SU-DHL-6 (cell line): ENCODE measurements at regions not wholly inside any gene's neighbourhood (a gene's known extent, or its start where the extent isn't known, plus 50 kb on each side); places are given as distances from the start of the nearest gene placed in this dataset.
"Not testable (repeated sequence)": the region's sequence is repeated elsewhere in the genome, so short reads cannot be mapped to it uniquely, and the experiment has no call there.

Experiments
- H2AFZ ChIP-seq: fragments of 200-600 bp; sonication (generic); 2 replicates; pipeline ENCODE4 v1.6.1; 2014; ENCODE audit warnings: low read depth, mild to moderate bottlenecking, moderate library complexity, mixed read lengths, antibody characterized with exemption, low read length; ENCODE audit not compliant: severe bottlenecking
- H3F3A ChIP-seq: fragments of 200-600 bp; shearing (Covaris generic); 2 replicates; pipeline ENCODE4 v1.6.0; 2016; ENCODE audit warnings: antibody characterized with exemption, mild to moderate bottlenecking; ENCODE audit not compliant: insufficient read depth
- H3K27ac ChIP-seq: fragments of 200-600 bp; sonication (generic); 2 replicates; pipeline ENCODE4 v1.5.1; 2016; ENCODE audit warnings: low read depth, mild to moderate bottlenecking, low read length, moderate library complexity, mixed read lengths
- H3K27me3 ChIP-seq: fragments of 200-600 bp; sonication (generic), shearing (Covaris generic); 2 replicates; pipeline ENCODE4 v1.6.0; 2014; ENCODE audit warnings: mild to moderate bottlenecking, low read length
- H3K36me3 ChIP-seq: fragments of 200-600 bp; sonication (generic); 2 replicates; pipeline ENCODE4 v1.6.1; 2014; ENCODE audit warnings: mild to moderate bottlenecking, low read length, mixed read lengths
- H3K4me2 ChIP-seq: fragments of 300-600, 200-600 bp; shearing (Covaris generic), sonication (generic); 2 replicates; pipeline ENCODE4 v1.6.0; 2014; ENCODE audit warnings: low read length, low read depth, mild to moderate bottlenecking; ENCODE audit not compliant: poor library complexity, severe bottlenecking
- H3K4me3 ChIP-seq: fragments of 200-600 bp; sonication (generic); 2 replicates; pipeline ENCODE4 v1.5.1; 2014; ENCODE audit warnings: antibody characterized with exemption, low read length, mild to moderate bottlenecking, mixed read lengths; ENCODE audit not compliant: insufficient read depth, poor library complexity, severe bottlenecking
- H3K79me2 ChIP-seq: fragments of 200-600 bp; sonication (generic); 2 replicates; pipeline ENCODE4 v1.6.1; 2014; ENCODE audit warnings: mild to moderate bottlenecking, low read length, moderate library complexity; ENCODE audit not compliant: insufficient read depth
- H3K9ac ChIP-seq: fragments of 200-600 bp; sonication (generic); 2 replicates; pipeline ENCODE4 v1.7.0; 2014; ENCODE audit warnings: mild to moderate bottlenecking, low read length
- H3K9me2 ChIP-seq: fragments of 200-600 bp; sonication (generic); replicated peaks from 2 replicates; pipeline ENCODE4 v1.6.1; 2014; ENCODE audit warnings: low read length; ENCODE audit not compliant: insufficient read depth
- H3K9me3 ChIP-seq: fragments of 200-600 bp; sonication (generic); 2 replicates; pipeline ENCODE4 v1.6.1; 2014; ENCODE audit warnings: low read length, mixed read lengths; ENCODE audit not compliant: insufficient read depth
- H4K20me1 ChIP-seq: fragments of 200-600 bp; sonication (generic); 2 replicates; pipeline ENCODE4 v1.6.1; 2014; ENCODE audit warnings: low read depth, mild to moderate bottlenecking, antibody characterized with exemption, low read length, moderate library complexity, mixed read lengths
- CTCF ChIP-seq: fragments of 200-600 bp; sonication (generic); IDR thresholded peaks from one replicate; pipeline ENCODE4 v1.5.1; 2017; ENCODE audit warnings: antibody characterized with exemption, mild to moderate bottlenecking, low read length, moderate library complexity; ENCODE audit not compliant: insufficient read depth, poor library complexity, severe bottlenecking
- EZH2phosphoT487 ChIP-seq: fragments of 200-600 bp; sonication (generic), shearing (Covaris generic); conservative IDR thresholded peaks from 2 replicates; pipeline ENCODE4 v1.6.1; 2018; ENCODE audit warnings: mild to moderate bottlenecking, antibody characterized with exemption, low read length, moderate library complexity, mixed read lengths

GRCh38 chr14:105746124-105746514, 219.7 kb downstream of the TMEM121 start:
- Histone ChIP-seq H3K36me3 (no peaks in the 10 kb centered on the region), H3K4me2 (no peak overlapping the region), H3K79me2 (no peaks in the 10 kb centered on the region), H3K9me2 (no peaks in the 10 kb centered on the region), H3K9ac (no peak overlapping the region), H3K27ac (no peak overlapping the region), H2AFZ (no peak overlapping the region), H4K20me1 (no peaks in the 10 kb centered on the region), H3K4me3 (no peak overlapping the region), H3F3A (0 out of 2 replicates have a peak, but pooled peaks cover 3% of the 10 kb centered on the region), H3K27me3 (no peaks in the 10 kb centered on the region), H3K9me3 (no peaks in the 10 kb centered on the region)
- no peak for TF ChIP-seq CTCF
- no peak for TF ChIP-seq EZH2phosphoT487

- H3K9me2 ChIP-seq, H3K9ac ChIP-seq, H3K9me3 ChIP-seq, H3F3A ChIP-seq, H3K79me2 ChIP-seq, H3K36me3 ChIP-seq, H3K4me2 ChIP-seq, H3K4me3 ChIP-seq, H3K27me3 ChIP-seq, H2AFZ ChIP-seq, H4K20me1 ChIP-seq: not testable (repeated sequence)
- 0 out of 2 replicates have a peak overlapping the region, but pooled peaks have one; percentile 54 for H3K27ac ChIP-seq
Measured at GRCh38 chr14:105746800-105747502, 220.6 kb downstream of the TMEM121 start.

- H3K79me2 ChIP-seq, H3K9ac ChIP-seq, H3K4me3 ChIP-seq, H3K4me2 ChIP-seq, H3F3A ChIP-seq, H4K20me1 ChIP-seq, H3K9me3 ChIP-seq, H3K27me3 ChIP-seq, H3K9me2 ChIP-seq, H3K36me3 ChIP-seq, H2AFZ ChIP-seq: not testable (repeated sequence)
- 0 out of 2 replicates have a peak overlapping the region, but pooled peaks have one; percentile 54 for H3K27ac ChIP-seq
Measured at GRCh38 chr14:105747503-105748203, 221.3 kb downstream of the TMEM121 start.

- Histone ChIP-seq H3K27me3 (no peaks in the 10 kb centered on the region), H2AFZ (no peak overlapping the region), H3K4me2 (no peak overlapping the region), H3K27ac (no peak overlapping the region), H3K79me2 (no peaks in the 10 kb centered on the region), H3F3A (no peaks in the 10 kb centered on the region), H3K9me2 (no peaks in the 10 kb centered on the region), H3K36me3 (no peaks in the 10 kb centered on the region), H4K20me1 (no peaks in the 10 kb centered on the region), H3K9me3 (no peaks in the 10 kb centered on the region), H3K9ac (no peak overlapping the region), H3K4me3 (no peak overlapping the region)
- TF ChIP-seq EZH2phosphoT487: no peak
- no peak for TF ChIP-seq CTCF
Measured at GRCh38 chr14:105748204-105748578, 221.8 kb downstream of the TMEM121 start.

- H3K9ac ChIP-seq, H3K9me3 ChIP-seq, H3K27me3 ChIP-seq, H3K27ac ChIP-seq, H3F3A ChIP-seq, H4K20me1 ChIP-seq, H3K9me2 ChIP-seq, H3K79me2 ChIP-seq, H3K4me3 ChIP-seq, H2AFZ ChIP-seq, H3K36me3 ChIP-seq, H3K4me2 ChIP-seq: not testable (repeated sequence)
Measured at GRCh38 chr14:105748710-105749109, 222.3 kb downstream of the TMEM121 start.

GRCh38 chr14:105749870-105750541, 223.6 kb downstream of the TMEM121 start:
- not testable (repeated sequence) for H4K20me1 ChIP-seq, H3K9me2 ChIP-seq, H3K27me3 ChIP-seq, H3K4me2 ChIP-seq, H2AFZ ChIP-seq, H3F3A ChIP-seq, H3K4me3 ChIP-seq, H3K36me3 ChIP-seq, H3K9ac ChIP-seq, H3K9me3 ChIP-seq, H3K27ac ChIP-seq, H3K79me2 ChIP-seq
